HG03354 (cell line): ENCODE measurements at regions not wholly inside any gene's neighbourhood (a gene's known extent, or its start where the extent isn't known, plus 50 kb on each side); places are given as distances from the start of the nearest gene placed in this dataset.

Experiments
- ATAC-seq: cut with Tn5 transposase; IDR thresholded peaks from one replicate; pipeline ENCODE4 v1.9.1; 2021; ENCODE audit warnings: mild to moderate bottlenecking; ENCODE audit not compliant: unreplicated experiment, poor library complexity, severe bottlenecking

- ATAC-seq, result peak; percentile 83
Observed at GRCh38 chr2:136381722-136382633, 264.0 kb upstream of the CXCR4 start.

GRCh38 chr2:136381245-136381644 lies 263.3 kb upstream of the CXCR4 start:
- no peak for ATAC-seq

GRCh38 chr2:136378712-136379595 lies 261.0 kb upstream of the CXCR4 start:
- peak; percentile 15 for ATAC-seq

GRCh38 chr2:136377423-136378382 lies 259.8 kb upstream of the CXCR4 start:
- ATAC-seq, result no peak

- no peak for ATAC-seq
Observed at GRCh38 chr2:136376798-136377211, 258.9 kb upstream of the CXCR4 start.

GRCh38 chr2:136376211-136376610 lies 258.3 kb upstream of the CXCR4 start:
- no peak for ATAC-seq

GRCh38 chr2:136375017-136375901 lies 257.3 kb upstream of the CXCR4 start:
- ATAC-seq, result peak; percentile 41

GRCh38 chr2:136373841-136374240 lies 255.9 kb upstream of the CXCR4 start:
- ATAC-seq, result no peak

- ATAC-seq, result no peak
Observed at GRCh38 chr2:136373029-136373428, 255.1 kb upstream of the CXCR4 start.

GRCh38 chr2:136363900-136364299 lies 246.0 kb upstream of the CXCR4 start:
- ATAC-seq, result no peak

GRCh38 chr2:136363470-136363869 lies 245.5 kb upstream of the CXCR4 start:
- ATAC-seq, result no peak

GRCh38 chr2:136362676-136363390 lies 244.9 kb upstream of the CXCR4 start:
- ATAC-seq, result peak; percentile 98

- ATAC-seq, result no peak
Observed at GRCh38 chr2:136361521-136361920, 243.6 kb upstream of the CXCR4 start.

GRCh38 chr2:136360790-136361189 lies 242.8 kb upstream of the CXCR4 start:
- ATAC-seq, result no peak

- no peak for ATAC-seq
Observed at GRCh38 chr2:136359121-136359965, 241.4 kb upstream of the CXCR4 start.

- ATAC-seq, result no peak
Observed at GRCh38 chr2:136358576-136358975, 240.6 kb upstream of the CXCR4 start.

- no peak for ATAC-seq
Observed at GRCh38 chr2:136357007-136357380, 239.0 kb upstream of the CXCR4 start.
